IPS-NIHi11 (cell line): ENCODE measurements at regions not wholly inside any gene's neighbourhood (a gene's known extent, or its start where the extent isn't known, plus 50 kb on each side); places are given as distances from the start of the nearest gene placed in this dataset.

Source experiments
- DNase-seq: peaks from one replicate; pipeline ENCODE4 v3.0.0; 2012; ENCODE audit warnings: mixed read lengths, low spot score

- no peak for DNase-seq
These were observed 49.6 kb upstream of the AFDN start for GRCh38 chr6:167776906-167777627.
